ENCODE measurements at regions not wholly inside any gene's neighbourhood (a gene's known extent, or its start where the extent isn't known, plus 50 kb on each side); places are given as distances from the start of the nearest gene placed in this dataset.

GRCh38 chr12:39006286-39006685 is 100.9 kb upstream of the CPNE8 start:
- no peaks in the 10 kb centered on the region for H3K36me3 Mint-ChIP-seq (ENCODE audit: low read depth)
- intact Hi-C loops (cut with micrococcal nuclease) = no loop called here
- H3K4me3 Mint-ChIP-seq = no peak overlapping the region
- no peaks in the 10 kb centered on the region for H3K27me3 Mint-ChIP-seq
- no peaks in the 10 kb centered on the region for H3K9me3 Mint-ChIP-seq
- H3K27ac Mint-ChIP-seq = no peak overlapping the region
- no peaks in the 10 kb centered on the region for H3K4me1 Mint-ChIP-seq (ENCODE audit: low read depth)

- intact Hi-C loops (cut with micrococcal nuclease) = no loop called here
- no peaks in the 10 kb centered on the region for H3K4me1 Mint-ChIP-seq (ENCODE audit: low read depth)
- H3K27ac Mint-ChIP-seq = no peak overlapping the region
- no peaks in the 10 kb centered on the region for H3K27me3 Mint-ChIP-seq
- no peaks in the 10 kb centered on the region for H3K9me3 Mint-ChIP-seq
- no peaks in the 10 kb centered on the region for H3K36me3 Mint-ChIP-seq (ENCODE audit: low read depth)
- H3K4me3 Mint-ChIP-seq = no peak overlapping the region
Observed at GRCh38 chr12:39005671-39006070, 100.3 kb upstream of the CPNE8 start.

- no peaks in the 10 kb centered on the region for H3K27me3 Mint-ChIP-seq
- no peaks in the 10 kb centered on the region for H3K9me3 Mint-ChIP-seq
- no peaks in the 10 kb centered on the region for H3K36me3 Mint-ChIP-seq (ENCODE audit: low read depth)
- no peak overlapping the region for H3K4me3 Mint-ChIP-seq
- no peak overlapping the region for H3K27ac Mint-ChIP-seq
- intact Hi-C loops (cut with micrococcal nuclease) = no loop called here
- no peaks in the 10 kb centered on the region for H3K4me1 Mint-ChIP-seq (ENCODE audit: low read depth)
Observed at GRCh38 chr12:39003541-39004155, 98.3 kb upstream of the CPNE8 start.

DNA sequence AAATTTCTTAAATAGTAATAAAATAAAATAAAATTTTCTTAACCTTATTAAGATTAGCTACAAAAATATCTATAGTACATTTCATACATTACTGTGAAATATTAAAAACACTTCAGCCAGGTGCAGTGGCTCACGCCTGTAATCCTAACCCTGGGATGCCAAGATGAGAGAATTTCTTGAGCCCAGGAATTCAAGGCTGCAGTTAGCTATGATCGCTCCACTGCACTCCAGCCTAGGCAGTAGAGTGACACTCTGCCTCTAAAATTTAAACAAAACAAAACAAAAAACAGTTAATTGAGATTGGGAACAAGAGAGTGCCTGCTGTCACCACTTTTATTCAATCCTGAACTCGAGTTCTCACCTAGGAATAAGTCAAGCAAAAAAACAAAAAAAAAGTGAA is 95.0 kb upstream of the CPNE8 start:
- Mint-ChIP-seq H3K27ac (no peak overlapping the region), H3K4me3 (no peak overlapping the region), H3K4me1 (ENCODE audit: low read depth) (no peaks in the 10 kb centered on the region), H3K36me3 (ENCODE audit: low read depth) (no peaks in the 10 kb centered on the region), H3K9me3 (no peaks in the 10 kb centered on the region), H3K27me3 (no peaks in the 10 kb centered on the region)
- intact Hi-C loops (cut with micrococcal nuclease) = no loop called here

DNA sequence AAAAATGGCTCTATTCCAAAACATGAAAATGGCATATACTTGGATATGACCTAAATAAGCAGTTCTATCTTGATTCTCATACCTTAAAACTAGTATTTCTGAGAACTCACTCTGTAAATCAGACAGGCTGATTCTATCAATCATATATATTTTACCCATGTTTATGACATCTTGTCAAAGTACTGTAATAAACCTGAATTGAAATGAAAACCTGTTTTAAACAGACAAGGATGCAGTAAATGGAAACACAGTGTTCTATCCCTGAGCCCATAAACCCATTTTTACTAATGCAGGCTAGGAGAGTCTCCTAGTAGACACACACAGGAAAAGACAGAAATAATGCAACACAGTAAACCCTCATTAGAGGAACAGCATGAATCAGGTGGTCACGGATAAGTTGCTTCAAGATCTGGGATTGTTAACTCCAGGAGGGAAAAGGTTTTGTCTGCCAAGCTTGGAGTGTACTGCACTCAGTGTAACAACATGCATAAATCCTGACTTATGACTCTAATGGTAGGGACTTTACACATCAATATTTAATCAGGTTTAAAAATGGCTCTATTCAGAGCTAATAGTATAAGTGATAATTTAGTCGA is 93.6 kb upstream of the CPNE8 start:
- Mint-ChIP-seq H3K27ac (no peak overlapping the region), H3K27me3 (no peaks in the 10 kb centered on the region), H3K4me3 (no peak overlapping the region), H3K36me3 (ENCODE audit: low read depth) (no peaks in the 10 kb centered on the region), H3K4me1 (ENCODE audit: low read depth) (no peaks in the 10 kb centered on the region), H3K9me3 (no peaks in the 10 kb centered on the region)
- intact Hi-C loops (cut with micrococcal nuclease) = no loop called here

DNA sequence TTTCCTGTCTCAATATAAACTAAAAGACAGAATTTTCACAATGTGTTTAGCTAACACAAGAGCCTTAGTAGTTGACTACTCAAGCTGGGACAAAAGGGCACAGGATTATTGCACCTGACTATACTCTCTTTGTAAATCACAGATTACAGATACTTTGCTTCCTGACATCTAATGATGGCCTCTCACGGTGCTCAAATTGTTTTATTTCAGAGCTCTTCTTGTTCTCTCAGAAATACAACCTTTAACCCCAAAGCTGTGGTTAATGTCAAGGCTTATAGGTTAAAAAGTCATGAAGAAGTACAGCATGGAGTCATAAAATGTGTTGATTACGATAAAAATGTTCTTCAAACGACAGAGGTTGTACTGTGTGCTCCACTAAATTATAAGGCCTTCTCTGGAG is 89.9 kb upstream of the CPNE8 start:
- no peak overlapping the region for H3K4me3 Mint-ChIP-seq
- H3K4me1 Mint-ChIP-seq (ENCODE audit: low read depth) = no peaks in the 10 kb centered on the region
- H3K27me3 Mint-ChIP-seq = no peaks in the 10 kb centered on the region
- intact Hi-C loops (cut with micrococcal nuclease) = no loop called here
- H3K27ac Mint-ChIP-seq = no peak overlapping the region
- no peaks in the 10 kb centered on the region for H3K9me3 Mint-ChIP-seq
- no peaks in the 10 kb centered on the region for H3K36me3 Mint-ChIP-seq (ENCODE audit: low read depth)

DNA sequence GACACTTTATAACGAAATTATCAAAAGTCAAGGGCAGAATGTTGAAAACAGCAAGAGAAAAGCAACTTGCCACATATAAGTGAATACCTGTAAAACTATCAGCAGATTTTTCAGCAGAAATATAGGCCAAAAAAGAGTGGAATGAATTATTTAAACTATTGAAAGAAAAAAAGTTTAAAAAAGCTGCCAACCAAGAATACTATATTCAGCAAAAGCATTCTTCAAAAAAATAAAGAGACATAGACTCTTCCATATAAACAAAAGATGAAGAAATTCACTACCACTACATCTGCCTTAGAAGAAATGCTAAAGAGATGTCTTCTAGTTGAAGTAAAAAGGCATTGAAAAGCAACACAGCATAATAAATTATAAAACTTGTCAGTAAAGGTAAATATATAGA is 80.6 kb upstream of the CPNE8 start:
- no peak overlapping the region for H3K4me3 Mint-ChIP-seq
- intact Hi-C loops (cut with micrococcal nuclease) = no loop called here

DNA sequence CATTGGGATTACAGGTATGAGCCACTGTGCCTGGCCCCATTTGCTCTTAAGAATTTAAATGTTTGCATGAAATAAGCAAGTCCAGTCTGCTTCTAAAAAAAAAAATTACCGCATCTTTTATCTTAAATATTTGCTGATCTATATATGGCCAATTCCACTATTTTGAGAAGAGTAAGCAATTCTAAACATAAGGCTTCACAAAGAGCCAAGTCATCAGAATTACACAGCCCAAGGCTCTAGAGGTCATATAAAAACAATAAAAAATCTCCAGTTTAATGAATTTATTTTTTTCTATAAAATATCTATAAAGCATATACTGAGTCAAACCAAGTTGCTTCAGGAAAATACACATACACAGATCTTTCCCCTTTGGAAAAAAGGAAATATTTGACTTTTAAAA is 79.0 kb upstream of the CPNE8 start:
- Mint-ChIP-seq H3K36me3 (ENCODE audit: low read depth) (no peaks in the 10 kb centered on the region), H3K27me3 (no peaks in the 10 kb centered on the region), H3K4me1 (ENCODE audit: low read depth) (no peaks in the 10 kb centered on the region), H3K4me3 (no peak overlapping the region), H3K27ac (no peak overlapping the region), H3K9me3 (peaks cover 51% of the 10 kb centered on the region)
- intact Hi-C loops (cut with micrococcal nuclease) = no loop called here

More for the DNA sequence above, 80.6 kb upstream of the CPNE8 start:
- Mint-ChIP-seq H3K27ac (no peak overlapping the region), H3K4me1 (ENCODE audit: low read depth) (no peaks in the 10 kb centered on the region), H3K36me3 (ENCODE audit: low read depth) (no peaks in the 10 kb centered on the region), H3K27me3 (no peaks in the 10 kb centered on the region), H3K9me3 (peaks cover 49% of the 10 kb centered on the region)

DNA sequence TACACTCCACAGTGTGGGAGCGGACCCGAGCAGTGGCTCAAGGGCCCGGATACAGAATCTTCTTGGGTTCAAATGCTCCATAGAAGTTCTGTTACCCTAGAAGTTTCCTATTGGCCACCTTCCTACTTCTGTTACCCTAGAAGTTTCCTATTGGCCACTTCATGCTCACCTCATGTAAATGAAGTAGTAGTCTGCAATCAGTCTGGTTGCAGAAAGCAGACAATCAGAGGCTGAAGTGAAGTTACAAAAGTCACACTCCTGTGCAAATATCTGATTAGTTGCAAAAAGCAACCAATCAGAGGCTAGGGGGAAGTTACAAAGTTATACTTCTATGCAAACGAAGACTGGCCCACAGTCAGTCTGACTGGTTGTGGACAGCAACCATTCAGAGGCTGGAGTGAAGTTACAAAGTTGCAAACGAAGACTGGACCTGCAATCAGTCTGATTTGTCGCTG is 77.8 kb upstream of the CPNE8 start:
- intact Hi-C loops (cut with micrococcal nuclease) = no loop called here
- peaks cover 41% of the 10 kb centered on the region for H3K9me3 Mint-ChIP-seq
- H3K4me3 Mint-ChIP-seq = no peak overlapping the region
- no peaks in the 10 kb centered on the region for H3K36me3 Mint-ChIP-seq (ENCODE audit: low read depth)
- H3K27ac Mint-ChIP-seq = no peak overlapping the region
- H3K27me3 Mint-ChIP-seq = no peaks in the 10 kb centered on the region
- H3K4me1 Mint-ChIP-seq (ENCODE audit: low read depth) = no peaks in the 10 kb centered on the region

GRCh38 chr12:38977132-38977531 is 71.7 kb upstream of the CPNE8 start:
- Mint-ChIP-seq H3K4me3 (no peak overlapping the region), H3K27ac (no peak overlapping the region), H3K27me3 (no peaks in the 10 kb centered on the region), H3K9me3 (peaks cover 19% of the 10 kb centered on the region), H3K4me1 (ENCODE audit: low read depth) (no peaks in the 10 kb centered on the region), H3K36me3 (ENCODE audit: low read depth) (no peaks in the 10 kb centered on the region)
- intact Hi-C loops (cut with micrococcal nuclease) = no loop called here

GRCh38 chr12:38969706-38970105 is 64.3 kb upstream of the CPNE8 start:
- peaks cover 19% of the 10 kb centered on the region for H3K9me3 Mint-ChIP-seq
- H3K4me3 Mint-ChIP-seq = no peak overlapping the region
- no peaks in the 10 kb centered on the region for H3K27me3 Mint-ChIP-seq
- H3K27ac Mint-ChIP-seq = no peak overlapping the region
- no peaks in the 10 kb centered on the region for H3K36me3 Mint-ChIP-seq (ENCODE audit: low read depth)
- H3K4me1 Mint-ChIP-seq (ENCODE audit: low read depth) = no peaks in the 10 kb centered on the region
- intact Hi-C loops (cut with micrococcal nuclease) = no loop called here

DNA sequence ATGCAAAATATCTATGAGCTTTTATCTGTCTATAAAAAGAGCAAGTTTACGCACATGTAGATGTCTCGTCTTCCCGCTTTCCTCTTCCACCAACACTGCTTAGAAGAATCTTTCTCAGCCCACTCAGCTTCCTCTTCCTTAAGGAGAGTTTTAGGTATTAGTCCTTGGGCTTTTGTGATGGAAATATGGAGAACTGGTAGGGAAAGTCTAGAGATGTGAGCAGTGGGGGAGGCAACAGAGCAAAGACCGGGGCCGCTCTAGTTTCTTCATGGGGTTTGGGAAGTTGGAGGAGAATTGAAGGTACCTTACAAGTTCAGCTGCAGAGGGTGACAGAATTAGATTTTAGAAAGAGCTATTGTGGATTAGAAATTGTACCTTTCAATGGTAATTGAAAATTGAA is 56.3 kb upstream of the CPNE8 start:
- Mint-ChIP-seq H3K27me3 (no peaks in the 10 kb centered on the region), H3K36me3 (ENCODE audit: low read depth) (no peaks in the 10 kb centered on the region), H3K4me1 (ENCODE audit: low read depth) (no peaks in the 10 kb centered on the region), H3K27ac (no peak overlapping the region), H3K9me3 (no peaks in the 10 kb centered on the region), H3K4me3 (no peak overlapping the region)
- intact Hi-C loops (cut with micrococcal nuclease) = no loop called here

DNA sequence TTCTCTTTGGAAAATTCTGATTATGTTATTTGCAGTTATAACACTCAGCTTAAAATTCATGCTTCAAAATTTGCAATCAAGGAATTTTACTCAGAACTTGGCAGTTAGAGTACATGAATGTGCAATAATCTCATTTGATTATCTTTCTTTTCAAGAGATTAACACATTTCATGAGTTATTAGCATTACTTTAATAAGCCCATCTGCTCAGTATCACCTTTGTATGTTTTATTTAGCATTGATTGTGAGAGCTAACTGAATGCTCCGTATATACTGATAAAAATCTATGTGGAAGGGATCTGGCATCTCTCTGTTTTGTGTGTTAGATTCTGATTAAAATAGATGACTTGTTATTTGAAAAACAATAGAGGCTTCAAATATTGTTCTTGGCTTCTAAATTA is 55.6 kb upstream of the CPNE8 start:
- Mint-ChIP-seq H3K27me3 (no peaks in the 10 kb centered on the region), H3K36me3 (ENCODE audit: low read depth) (no peaks in the 10 kb centered on the region), H3K9me3 (no peaks in the 10 kb centered on the region), H3K4me1 (ENCODE audit: low read depth) (no peaks in the 10 kb centered on the region), H3K27ac (no peak overlapping the region), H3K4me3 (no peak overlapping the region)
- intact Hi-C loops (cut with micrococcal nuclease) = no loop called here

- H3K4me3 Mint-ChIP-seq = no peak overlapping the region
- intact Hi-C loops (cut with micrococcal nuclease) = no loop called here
- no peaks in the 10 kb centered on the region for H3K9me3 Mint-ChIP-seq
- no peaks in the 10 kb centered on the region for H3K4me1 Mint-ChIP-seq (ENCODE audit: low read depth)
- no peak overlapping the region for H3K27ac Mint-ChIP-seq
- H3K36me3 Mint-ChIP-seq (ENCODE audit: low read depth) = no peaks in the 10 kb centered on the region
- H3K27me3 Mint-ChIP-seq = no peaks in the 10 kb centered on the region
Observed at GRCh38 chr12:38956337-38956736, 50.9 kb upstream of the CPNE8 start.

Data from dendritic cell treated with granulocyte-macrophage colony-stimulating factor and Interleukin-4, amounts not matched to agents 40 ng/mL and 50 ng/mL, for 4 days (primary cell).